SU-DHL-6 (cell line): ENCODE measurements at regions not wholly inside any gene's neighbourhood (a gene's known extent, or its start where the extent isn't known, plus 50 kb on each side); places are given as distances from the start of the nearest gene placed in this dataset.

Source experiments
- CTCF ChIP-seq: fragments of 200-600 bp; sonication (generic); IDR thresholded peaks from one replicate; pipeline ENCODE4 v1.5.1; 2017; ENCODE audit warnings: antibody characterized with exemption, mild to moderate bottlenecking, low read length, moderate library complexity; ENCODE audit not compliant: insufficient read depth, poor library complexity, severe bottlenecking
- EZH2phosphoT487 ChIP-seq: fragments of 200-600 bp; sonication (generic), shearing (Covaris generic); conservative IDR thresholded peaks from 2 replicates; pipeline ENCODE4 v1.6.1; 2018; ENCODE audit warnings: mild to moderate bottlenecking, antibody characterized with exemption, low read length, moderate library complexity, mixed read lengths

- TF ChIP-seq CTCF, result no peak
- no peak for TF ChIP-seq EZH2phosphoT487
Observed at GRCh38 chr12:115305867-115306266, 621.9 kb upstream of the TBX3 start.
